HEK293 (cell line): ENCODE measurements at regions not wholly inside any gene's neighbourhood (a gene's known extent, or its start where the extent isn't known, plus 50 kb on each side); places are given as distances from the start of the nearest gene placed in this dataset.
"Not testable (repeated sequence)": the region's sequence is repeated elsewhere in the genome, so short reads cannot be mapped to it uniquely, and the experiment has no call there.

ENCODE experiments used
- SP2 ChIP-seq: fragments of 450-650 bp; formaldehyde crosslinking; IDR thresholded peaks from 2 replicates; pipeline ENCODE4 v1.5.1; 2016; ENCODE audit warnings: missing biosample characterization, missing genetic modification characterization
- ZNF324 ChIP-seq: fragments of 450-650 bp; formaldehyde crosslinking; IDR thresholded peaks from 2 replicates; pipeline ENCODE4 v1.5.1; 2016; ENCODE audit warnings: missing biosample characterization, missing genetic modification characterization
- ZNF645 ChIP-seq: fragments of 450-650 bp; formaldehyde crosslinking; IDR thresholded peaks from 2 replicates; pipeline ENCODE4; 2016; ENCODE audit warnings: missing biosample characterization, missing genetic modification characterization
- TF ChIP-seq, protein P1 (sequence below): fragments of 450-650 bp; IDR thresholded peaks from 2 replicates; pipeline ENCODE4 v1.5.1; 2018; ENCODE audit warnings: missing biosample characterization, mild to moderate bottlenecking, missing genetic modification characterization

- not testable (repeated sequence) for TF ChIP-seq ZNF645, SP2, ZNF324 (tag by site-specific recombination)
- TF ChIP-seq, protein P1, sequence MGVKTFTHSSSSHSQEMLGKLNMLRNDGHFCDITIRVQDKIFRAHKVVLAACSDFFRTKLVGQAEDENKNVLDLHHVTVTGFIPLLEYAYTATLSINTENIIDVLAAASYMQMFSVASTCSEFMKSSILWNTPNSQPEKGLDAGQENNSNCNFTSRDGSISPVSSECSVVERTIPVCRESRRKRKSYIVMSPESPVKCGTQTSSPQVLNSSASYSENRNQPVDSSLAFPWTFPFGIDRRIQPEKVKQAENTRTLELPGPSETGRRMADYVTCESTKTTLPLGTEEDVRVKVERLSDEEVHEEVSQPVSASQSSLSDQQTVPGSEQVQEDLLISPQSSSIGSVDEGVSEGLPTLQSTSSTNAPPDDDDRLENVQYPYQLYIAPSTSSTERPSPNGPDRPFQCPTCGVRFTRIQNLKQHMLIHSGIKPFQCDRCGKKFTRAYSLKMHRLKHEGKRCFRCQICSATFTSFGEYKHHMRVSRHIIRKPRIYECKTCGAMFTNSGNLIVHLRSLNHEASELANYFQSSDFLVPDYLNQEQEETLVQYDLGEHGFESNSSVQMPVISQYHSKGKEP = not testable (repeated sequence)
These were observed 78.6 kb upstream of the LRPAP1 start for GRCh38 chr4:3610851-3611250.
